SK-N-SH (cell line): ENCODE measurements at regions not wholly inside any gene's neighbourhood (a gene's known extent, or its start where the extent isn't known, plus 50 kb on each side); places are given as distances from the start of the nearest gene placed in this dataset.

Source experiments
- CTCF ChIA-PET: fragments of 300-600, 350-600 bp; formaldehyde crosslinking; extraction: SDS; loops from one replicate; lab custom pipeline; 2021; lab: Yijun Ruan, JAX
- POLR2A ChIA-PET: fragments of 350-600 bp; sonication (Branson Sonifier 250); formaldehyde crosslinking; extraction: SDS; loops from one replicate; lab custom pipeline; 2020; ENCODE audit warnings: antibody characterized with exemption, inconsistent platforms; lab: Yijun Ruan, JAX
- DNase-seq: peaks from one replicate; pipeline ENCODE4 v3.0.0; 2012
- H2AFZ ChIP-seq: fragments of 200-600 bp; sonication (generic); 2 replicates; pipeline ENCODE4 v1.8.1; 2016; ENCODE audit warnings: antibody characterized with exemption, mild to moderate bottlenecking, low read depth
- H3F3A ChIP-seq: fragments of 200-600 bp; sonication (generic); replicated peaks from 2 replicates; pipeline ENCODE3; 2016; ENCODE audit warnings: antibody characterized with exemption, mild to moderate bottlenecking; ENCODE audit not compliant: insufficient read depth
- H3K27ac ChIP-seq, 2 experiments: fragments of 200-500 bp in 1 of 2; fragments of 200-600 bp in 1 of 2; sonication (Bioruptor generic) in 1 of 2; sonication (generic), shearing (Covaris generic) in 1 of 2; 2 replicates each; pipeline versions ENCODE4 v1.5.1 to v1.6.1; 2014 to 2016; ENCODE audit warnings: low read depth in 2 of 2, inconsistent platforms in 1 of 2, low read length in 1 of 2, mild to moderate bottlenecking in 1 of 2, mixed read lengths in 1 of 2
- H3K27me3 ChIP-seq: fragments of 200-600 bp; sonication (generic), shearing (Covaris generic); 2 replicates; pipeline ENCODE4 v1.6.1; 2016; ENCODE audit warnings: mixed run types; ENCODE audit not compliant: insufficient read depth
- H3K36me3 ChIP-seq, 2 experiments: fragments of 200-500 bp in 1 of 2; fragments of 200-600 bp in 1 of 2; sonication (Bioruptor generic) in 1 of 2; sonication (generic) in 1 of 2; replicated peaks in 1 of 2; 2 replicates each; pipeline versions ENCODE3 to v1.5.1; 2014 to 2016; ENCODE audit warnings: low read length in 1 of 2, mild to moderate bottlenecking in 1 of 2; ENCODE audit not compliant: insufficient read depth in 2 of 2, control insufficient read depth in 1 of 2
- H3K4me1 ChIP-seq, 2 experiments: fragments of 200-500 bp in 1 of 2; fragments of 200-600 bp in 1 of 2; sonication (Bioruptor generic) in 1 of 2; sonication (generic), shearing (Covaris generic) in 1 of 2; 2 replicates each; pipeline versions ENCODE4 v1.5.1 to v1.6.1; 2014 to 2016; ENCODE audit warnings: low read depth in 1 of 2, low read length in 1 of 2, mixed run types in 1 of 2; ENCODE audit not compliant: insufficient read depth in 2 of 2, control insufficient read depth in 1 of 2
- H3K4me2 ChIP-seq: fragments of 200-600 bp; sonication (generic), shearing (Covaris generic); 2 replicates; pipeline ENCODE4 v1.6.1; 2017; ENCODE audit warnings: mixed run types
- H3K4me3 ChIP-seq, 2 experiments: fragments of 200-500 bp in 1 of 2; fragments of 200-600 bp in 1 of 2; sonication (Bioruptor generic) in 1 of 2; sonication (generic), shearing (Covaris generic) in 1 of 2; 2 replicates each; pipeline versions ENCODE4 v1.5.1 to v1.8.1; 2014 to 2016; ENCODE audit warnings: low read depth in 2 of 2, inconsistent platforms in 1 of 2, low read length in 1 of 2, mild to moderate bottlenecking in 1 of 2, mixed read lengths in 1 of 2, moderate library complexity in 1 of 2
- H3K79me2 ChIP-seq: fragments of 200-600 bp; sonication (generic); 2 replicates; pipeline ENCODE4 v1.8.1; 2017; ENCODE audit warnings: mild to moderate bottlenecking; ENCODE audit not compliant: insufficient read depth
- H3K9ac ChIP-seq: fragments of 200-600 bp; sonication (generic); 2 replicates; pipeline ENCODE4 v1.6.1; 2017; ENCODE audit warnings: mixed run types
- H3K9me2 ChIP-seq: fragments of 200-600 bp; sonication (generic); 2 replicates; pipeline ENCODE4 v1.6.1; 2017; ENCODE audit warnings: mixed run types
- H3K9me3 ChIP-seq: fragments of 200-600 bp; sonication (generic); 2 replicates; pipeline ENCODE4 v1.6.1; 2017; ENCODE audit warnings: mixed run types, mild to moderate bottlenecking, moderate library complexity
- H4K20me1 ChIP-seq: fragments of 200-600 bp; sonication (generic); 2 replicates; pipeline ENCODE4 v1.6.1; 2017; ENCODE audit warnings: mild to moderate bottlenecking, mixed run types; ENCODE audit not compliant: insufficient read depth
- ELF1 ChIP-seq: IDR thresholded peaks from 2 replicates; pipeline ENCODE4 v1.4.0; 2012
- FOSL2 ChIP-seq: IDR thresholded peaks from 2 replicates; pipeline ENCODE4 v1.4.0; 2012; ENCODE audit warnings: low read depth, mild to moderate bottlenecking, moderate library complexity, borderline replicate concordance
- FOXM1 ChIP-seq: IDR thresholded peaks from 2 replicates; pipeline ENCODE4 v1.4.0; 2012; ENCODE audit warnings: low read depth, mild to moderate bottlenecking
- MEF2A ChIP-seq: IDR thresholded peaks from 2 replicates; pipeline ENCODE4 v1.4.0; 2012; ENCODE audit warnings: low read depth, borderline replicate concordance
- NFIC ChIP-seq: IDR thresholded peaks from 2 replicates; pipeline ENCODE4 v1.4.0; 2012; ENCODE audit warnings: borderline replicate concordance
- NRF1 ChIP-seq: IDR thresholded peaks from 2 replicates; pipeline ENCODE4 v1.6.1; 2012; ENCODE audit warnings: low read depth, mild to moderate bottlenecking, low read length
- POLR2AphosphoS5 ChIP-seq: IDR thresholded peaks from 2 replicates; pipeline ENCODE4 v1.6.1; 2012; ENCODE audit warnings: low read depth, low read length
- RAD21 ChIP-seq: IDR thresholded peaks from 2 replicates; pipeline ENCODE4 v1.6.1; 2012; ENCODE audit warnings: mild to moderate bottlenecking, low read length
- REST ChIP-seq: IDR thresholded peaks from 2 replicates; pipeline ENCODE4 v1.6.1; 2012; ENCODE audit warnings: mild to moderate bottlenecking, low read depth, low read length, moderate library complexity
- RFX5 ChIP-seq: IDR thresholded peaks from 2 replicates; pipeline ENCODE4 v1.6.1; 2012; ENCODE audit warnings: mild to moderate bottlenecking, improper control_type of control experiment, low read length
- SIN3A ChIP-seq: IDR thresholded peaks from 2 replicates; pipeline ENCODE4 v1.6.1; 2012; ENCODE audit warnings: low read depth, mild to moderate bottlenecking, low read length, moderate library complexity, borderline replicate concordance
- SMC3 ChIP-seq: IDR thresholded peaks from 2 replicates; pipeline ENCODE4 v1.6.1; 2012; ENCODE audit warnings: low read depth, low read length, improper control_type of control experiment
- YY1 ChIP-seq: IDR thresholded peaks from 2 replicates; pipeline ENCODE4 v1.4.0; 2012; ENCODE audit warnings: low read depth, mild to moderate bottlenecking
- ZBTB33 ChIP-seq: IDR thresholded peaks from 2 replicates; pipeline ENCODE4 v1.4.0; 2012; ENCODE audit warnings: low read depth, borderline replicate concordance
- WGBS: methylation state at CpG from one replicate; pipeline ENCODE4 v1.1.6; 2017; ENCODE audit warnings: low lambda C conversion rate; 5-methylcytosine and 5-hydroxymethylcytosine counted together

- Histone ChIP-seq H3K4me3 (no peak overlapping the region), H3K4me1 (peaks cover 0 to 4% of the 10 kb centered on the region in 2 experiments; a peak in 1 of 4 replicates), H3K4me2 (no peak overlapping the region), H3K27me3 (no peaks in the 10 kb centered on the region), H3K27ac (no peak overlapping the region), H3K9me3 (no peaks in the 10 kb centered on the region), H2AFZ (no peak overlapping the region), H3K79me2 (no peaks in the 10 kb centered on the region), H4K20me1 (no peaks in the 10 kb centered on the region), H3K9me2 (no peaks in the 10 kb centered on the region), H3F3A (no peaks in the 10 kb centered on the region), H3K9ac (no peak overlapping the region), H3K36me3 (no peaks in the 10 kb centered on the region)
- DNase-seq = no peak
- no peak for TF ChIP-seq SIN3A
- no peak for TF ChIP-seq MEF2A
- no peak for TF ChIP-seq FOSL2
- TF ChIP-seq ZBTB33 = no peak
- no peak for TF ChIP-seq RFX5
- TF ChIP-seq RAD21 = no peak
- TF ChIP-seq SMC3 = no peak
- TF ChIP-seq NFIC = no peak
- TF ChIP-seq NRF1 = no peak
- TF ChIP-seq ELF1 = no peak
- CTCF ChIA-PET = interaction anchor here (1.3 to 1.8 kb wide), 3 partner anchors 13 to 127 kb away, joined by 3 to 6 read pairs (median 4); no protein-coding TSS in a partner anchor
- POLR2A ChIA-PET = no interaction called here
- 58% methylated on average over 9 of the region's 12 CpGs for WGBS
These were observed 130.2 kb upstream of the FSTL4 start for GRCh38 chr5:133742431-133742988.

- no peaks in the 10 kb centered on the region for H3K9me2 ChIP-seq
- TF ChIP-seq YY1 (no peak), FOSL2 (no peak), FOXM1 (no peak), REST (no peak), POLR2AphosphoS5 (no peak), ZBTB33 (no peak), NRF1 (no peak)
- no peak overlapping the region for H3K27ac ChIP-seq
- H3K27me3 ChIP-seq = no peaks in the 10 kb centered on the region
- H3K4me2 ChIP-seq = no peak overlapping the region
- H3K4me3 ChIP-seq = no peak overlapping the region
- H3K4me1 ChIP-seq = peaks cover 0 to 4% of the 10 kb centered on the region in 2 experiments; a peak in 1 of 4 replicates
- no peak for DNase-seq
- no peaks in the 10 kb centered on the region for H3K79me2 ChIP-seq
- no peak overlapping the region for H3K9ac ChIP-seq
- POLR2A ChIA-PET = no interaction called here
- no peaks in the 10 kb centered on the region for H3K36me3 ChIP-seq
- CTCF ChIA-PET = interaction anchor here (1.3 to 1.8 kb wide), 3 partner anchors 14 to 127 kb away, joined by 3 to 6 read pairs (median 4); no protein-coding TSS in a partner anchor
- WGBS = 0% methylated on average over 3 of the region's 4 CpGs
- H3F3A ChIP-seq = no peaks in the 10 kb centered on the region
- no peaks in the 10 kb centered on the region for H3K9me3 ChIP-seq
- H4K20me1 ChIP-seq = no peaks in the 10 kb centered on the region
- H2AFZ ChIP-seq = no peak overlapping the region
These were observed 129.5 kb upstream of the FSTL4 start for GRCh38 chr5:133741818-133742355.
